HG03521 (cell line): ENCODE measurements at regions not wholly inside any gene's neighbourhood (a gene's known extent, or its start where the extent isn't known, plus 50 kb on each side); places are given as distances from the start of the nearest gene placed in this dataset.
"Not testable (repeated sequence)": the region's sequence is repeated elsewhere in the genome, so short reads cannot be mapped to it uniquely, and the experiment has no call there.

Experiments used
- ATAC-seq: cut with Tn5 transposase; IDR thresholded peaks from one replicate; pipeline ENCODE4 v1.9.1; 2021; ENCODE audit warnings: mild to moderate bottlenecking, moderate library complexity; ENCODE audit not compliant: unreplicated experiment

DNA sequence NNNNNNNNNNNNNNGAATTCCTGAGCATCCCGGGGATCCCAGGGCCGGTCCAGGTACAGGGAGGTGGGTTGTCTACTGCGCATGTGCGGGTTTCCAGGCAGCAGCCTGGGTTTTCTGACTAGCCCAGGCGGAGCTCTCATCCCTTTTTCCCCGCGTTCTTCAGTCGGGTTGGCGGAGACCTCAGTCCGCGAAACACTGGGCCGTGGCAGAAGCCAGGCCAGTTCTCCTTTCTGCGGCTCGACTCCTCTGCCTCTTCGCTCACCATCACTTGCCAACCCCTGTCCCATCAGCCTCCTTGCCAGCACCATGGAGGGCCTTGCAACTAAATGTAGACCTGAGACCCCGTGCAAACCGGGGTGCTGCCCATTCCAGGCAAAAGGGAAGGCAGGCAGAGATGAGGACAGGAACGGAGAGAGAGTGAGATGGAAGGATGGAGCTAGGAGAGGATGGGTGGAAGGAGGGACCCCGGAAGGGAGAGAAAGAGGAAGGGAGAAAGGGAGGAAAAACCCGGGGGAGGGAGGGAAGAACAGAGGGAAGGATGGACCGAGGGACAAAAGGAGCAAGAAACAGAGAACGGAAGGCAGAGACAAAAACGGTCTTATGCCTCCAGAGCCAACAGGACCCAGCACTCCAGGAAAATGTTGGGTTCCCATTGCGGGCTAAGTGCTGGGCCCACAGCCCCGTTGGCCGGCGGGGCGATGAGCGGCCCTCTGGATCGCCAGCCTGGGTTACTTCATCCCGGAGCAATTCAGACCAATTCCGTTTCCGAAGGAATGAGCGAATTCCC lies 445.4 kb upstream of the DEFB115 start:
- ATAC-seq: peak; percentile 65

DNA sequence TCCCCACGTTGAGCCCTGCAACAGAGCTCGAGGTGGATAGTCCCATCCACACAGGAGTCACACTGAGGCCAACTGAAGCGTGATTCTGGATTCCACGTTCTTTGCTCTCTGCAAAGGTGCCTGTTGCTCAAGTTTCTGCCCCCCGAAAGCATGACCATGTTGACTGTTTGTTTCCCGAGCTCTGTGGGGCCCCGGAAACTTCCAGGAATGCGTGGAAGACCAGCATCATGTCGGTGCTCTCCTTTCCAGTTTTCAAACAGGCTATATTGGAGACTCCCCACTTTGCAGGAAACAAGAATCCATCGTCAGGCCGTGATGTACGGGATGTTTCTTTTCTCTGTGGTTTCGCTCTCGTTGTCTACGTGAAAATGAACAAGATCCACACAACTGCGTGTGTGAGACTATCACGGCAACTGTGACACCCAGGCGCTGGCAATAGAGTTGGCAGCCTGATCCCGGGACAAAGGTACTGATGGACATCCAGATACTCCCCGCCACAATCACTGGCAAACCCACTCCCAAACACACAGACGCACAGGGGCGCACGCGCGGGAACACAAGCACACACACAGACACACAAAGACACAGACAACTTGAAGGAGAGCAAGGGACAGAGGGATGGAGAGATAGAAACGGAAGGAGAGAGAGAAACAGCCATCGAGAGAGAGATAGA lies 444.6 kb upstream of the DEFB115 start:
- ATAC-seq: no peak

DNA sequence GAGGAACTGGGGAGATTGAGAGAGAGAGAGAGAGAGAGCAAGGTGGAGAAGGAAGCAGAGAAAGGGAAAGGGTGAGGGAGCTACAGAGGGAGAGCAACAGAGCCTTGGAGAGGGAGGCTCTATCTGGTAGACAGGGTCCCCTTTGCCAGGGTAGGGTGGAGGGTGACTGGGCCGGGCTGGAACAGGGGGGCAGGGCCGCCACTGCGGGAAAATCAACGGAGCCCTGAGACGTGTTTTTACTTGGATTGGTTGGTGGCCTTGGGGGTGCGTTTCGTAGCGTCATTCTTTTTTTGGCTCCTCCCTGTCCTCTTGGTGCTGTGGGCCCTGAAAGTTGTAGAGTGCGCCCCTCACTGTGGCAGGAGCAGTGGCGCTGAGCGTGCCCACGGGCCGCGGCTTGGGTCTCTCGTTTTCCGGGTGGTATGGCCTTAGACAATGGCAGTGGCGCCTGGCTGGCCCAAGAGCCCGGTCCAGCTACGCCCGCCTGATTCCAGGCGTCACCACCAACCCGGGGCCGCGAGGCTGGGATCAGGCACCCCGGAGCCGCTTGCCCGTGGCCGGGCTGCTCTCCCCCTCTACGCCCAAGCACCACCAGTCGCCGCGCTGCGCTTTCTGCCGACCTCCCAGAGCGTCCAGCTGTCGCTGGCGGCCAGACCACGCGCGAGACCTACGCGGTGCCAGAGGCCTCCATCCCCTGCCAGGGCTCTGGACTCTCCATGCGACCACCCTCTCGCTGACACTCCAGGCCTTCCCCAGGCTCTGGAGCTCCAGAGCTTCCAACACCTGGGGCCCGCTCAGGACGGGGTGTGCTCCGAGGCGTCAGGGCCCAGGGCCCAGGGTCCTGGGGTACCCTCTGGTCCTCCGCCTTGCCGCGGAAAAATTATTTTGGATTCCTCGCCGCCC lies 443.8 kb upstream of the DEFB115 start:
- ATAC-seq: not testable (repeated sequence)

DNA sequence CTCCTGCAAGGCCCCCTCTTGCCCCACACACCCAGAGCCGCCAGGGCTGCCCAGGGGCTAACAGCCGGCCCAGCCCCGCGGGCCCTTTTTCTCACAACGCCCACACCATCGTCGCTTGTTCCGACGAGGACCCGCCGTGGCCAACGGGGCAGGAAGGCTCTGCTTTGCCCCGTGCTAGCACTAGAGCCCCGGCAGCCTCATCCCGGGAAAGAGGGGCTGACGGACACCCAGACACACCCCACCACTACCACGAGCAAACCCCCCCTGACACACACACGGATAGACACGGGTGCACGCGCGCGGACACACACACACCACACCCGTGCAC lies 443.2 kb upstream of the DEFB115 start:
- not testable (repeated sequence) for ATAC-seq

DNA sequence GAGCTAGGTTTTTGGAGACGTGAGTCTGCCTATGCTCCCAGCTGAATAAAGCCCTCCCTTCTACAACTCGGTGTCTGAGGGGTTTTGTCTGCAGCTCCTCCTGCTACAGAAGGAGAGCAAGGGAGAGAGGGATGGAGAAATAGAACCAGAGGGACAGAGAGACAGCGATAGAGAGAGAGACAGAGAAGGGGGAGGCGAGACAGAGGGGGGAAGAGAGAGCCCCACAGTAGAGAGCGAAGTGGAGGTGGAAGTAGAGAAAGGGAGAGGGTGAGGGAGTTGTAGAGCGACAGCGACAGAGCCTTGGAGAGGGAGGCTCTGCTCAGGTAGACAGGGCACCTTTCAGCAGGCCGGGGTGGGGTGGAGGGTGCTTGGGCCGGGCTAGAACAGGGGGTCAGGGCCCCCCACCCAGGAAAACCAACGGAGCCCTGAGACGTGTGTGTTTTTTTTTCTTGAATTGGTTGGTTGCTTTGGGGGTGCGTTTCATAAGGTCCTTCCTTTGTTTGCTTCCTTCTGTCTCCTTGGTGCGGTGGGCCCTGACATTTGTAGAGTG lies 442.4 kb upstream of the DEFB115 start:
- ATAC-seq: not testable (repeated sequence)

DNA sequence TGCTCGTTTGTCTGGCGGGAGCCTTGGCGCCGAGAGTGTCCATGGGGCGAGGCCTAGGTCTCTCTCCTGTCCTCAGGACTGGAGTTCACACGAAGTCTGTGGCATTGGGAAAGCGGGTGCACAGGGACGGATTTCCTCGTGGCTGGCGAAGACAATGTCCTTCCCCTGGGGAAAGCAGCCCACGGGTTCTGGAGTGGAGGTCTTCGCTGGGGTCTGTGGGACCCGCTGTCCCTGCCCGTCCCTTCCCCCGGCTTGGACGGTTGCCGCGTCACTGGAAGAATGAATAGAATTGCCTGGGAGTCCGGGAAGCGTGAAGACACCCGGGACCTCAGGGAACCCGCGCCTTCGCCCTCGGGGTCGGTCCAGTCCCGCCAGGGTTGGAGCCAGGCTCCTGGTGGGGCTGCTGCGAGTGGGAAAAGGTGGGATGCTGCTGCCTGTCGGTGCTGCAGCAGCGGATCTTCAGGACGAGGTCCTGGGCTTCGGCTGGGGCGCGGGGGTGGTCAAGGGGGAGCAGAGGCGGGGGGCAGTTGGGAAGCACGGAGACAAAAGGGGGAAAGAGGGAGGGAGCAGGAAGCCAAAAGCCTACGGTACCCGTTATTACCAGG lies 441.8 kb upstream of the DEFB115 start:
- ATAC-seq: no peak

DNA sequence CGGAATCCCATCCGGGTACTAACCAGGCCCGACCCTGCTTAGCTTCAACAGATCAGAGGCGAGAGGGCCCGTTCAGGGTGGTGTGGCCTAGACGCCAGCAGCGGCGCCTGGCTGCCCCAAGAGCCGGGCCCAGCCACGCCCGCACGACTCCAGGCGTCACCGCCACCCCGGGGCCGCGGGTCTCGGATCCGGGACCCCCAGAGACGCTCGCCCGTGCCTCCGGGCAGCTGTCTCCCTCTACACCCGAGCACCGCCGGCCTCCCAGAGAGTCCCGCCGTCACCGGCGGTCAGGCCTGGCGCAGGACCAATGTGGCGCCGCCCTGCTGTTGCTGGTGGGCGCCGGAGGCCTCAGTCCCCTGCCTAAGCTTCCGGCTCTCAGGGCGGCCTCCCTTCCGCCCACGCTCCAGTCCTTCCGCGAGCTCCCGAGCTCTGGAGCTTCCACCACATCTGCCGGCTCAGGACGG lies 441.2 kb upstream of the DEFB115 start:
- no peak for ATAC-seq

DNA sequence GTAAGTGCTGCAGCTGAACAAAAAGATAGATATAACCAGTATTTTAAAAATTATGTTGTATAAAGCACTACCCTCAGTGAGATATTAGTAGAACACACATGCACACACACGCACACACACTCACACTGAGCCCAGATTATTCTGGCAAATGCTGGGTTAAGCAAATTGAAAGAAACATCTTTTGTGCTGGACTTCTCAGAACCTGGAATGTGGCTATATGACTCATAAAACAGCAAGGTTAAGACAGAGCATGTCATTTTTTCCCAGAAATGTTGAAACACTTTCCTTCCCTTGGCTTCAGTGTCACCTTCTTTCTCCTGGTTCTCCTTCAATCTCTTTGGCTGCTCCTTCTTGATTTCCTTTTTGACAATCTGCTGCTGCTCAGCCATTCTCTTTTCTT lies 435.8 kb upstream of the DEFB115 start:
- not testable (repeated sequence) for ATAC-seq

DNA sequence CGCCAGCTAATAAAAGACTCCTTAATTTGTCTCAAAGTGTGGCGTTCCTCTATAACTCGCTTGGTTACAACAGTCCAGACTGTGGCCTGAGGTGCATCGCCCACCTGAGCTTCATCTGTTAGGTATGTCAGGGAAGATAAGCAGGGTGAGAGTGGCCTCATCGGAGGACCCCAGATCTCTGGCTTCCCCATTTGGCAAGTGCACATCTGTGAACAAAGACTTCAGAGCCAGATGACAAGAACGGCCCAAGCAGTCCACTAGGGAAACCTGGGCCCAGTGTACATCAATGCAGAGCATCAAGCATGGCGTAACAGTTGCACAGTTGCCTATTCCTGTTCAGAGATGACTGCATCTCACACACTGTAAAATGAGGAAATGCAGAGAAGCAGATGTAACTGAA lies 432.8 kb upstream of the DEFB115 start:
- ATAC-seq: not testable (repeated sequence)

DNA sequence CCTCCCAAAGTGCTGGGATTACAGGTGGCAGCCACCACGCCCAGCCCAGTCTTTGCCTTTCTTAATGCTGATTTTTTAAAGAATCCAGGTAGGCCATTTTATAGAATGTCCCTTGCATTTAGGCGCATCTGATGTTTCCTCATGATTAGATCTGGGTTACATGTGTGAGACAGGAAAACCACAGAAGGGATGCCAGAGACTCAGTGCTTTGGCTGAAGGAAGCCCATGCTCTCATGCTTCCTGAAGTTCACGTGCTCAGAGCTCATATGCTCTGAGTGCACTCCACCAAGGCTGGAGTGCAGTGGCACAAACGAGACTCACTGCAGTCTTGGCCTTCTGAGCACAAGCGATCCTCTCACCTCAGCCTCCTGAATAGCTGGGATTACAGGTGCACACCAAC lies 411.5 kb upstream of the DEFB115 start:
- ATAC-seq: not testable (repeated sequence)

DNA sequence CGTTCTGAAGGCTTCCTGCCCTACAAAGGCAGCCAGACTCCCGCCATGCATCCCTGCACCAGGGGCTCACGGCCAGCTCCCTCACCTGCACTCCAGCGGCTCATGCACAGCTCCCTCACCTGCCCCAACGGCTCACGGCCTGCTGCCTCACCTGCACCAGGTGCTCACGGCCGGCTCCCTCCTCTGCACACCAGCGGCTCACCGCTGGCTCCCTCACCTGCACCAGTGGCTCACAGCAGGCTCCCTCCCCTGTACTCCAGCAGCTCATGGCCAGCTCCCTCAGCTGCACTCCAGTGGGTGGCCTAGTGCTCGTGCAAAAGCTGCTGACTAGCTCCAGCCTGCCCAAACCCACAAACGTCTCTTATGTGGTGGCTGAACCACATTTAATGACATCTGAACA lies 389.2 kb upstream of the DEFB115 start:
- not testable (repeated sequence) for ATAC-seq

DNA sequence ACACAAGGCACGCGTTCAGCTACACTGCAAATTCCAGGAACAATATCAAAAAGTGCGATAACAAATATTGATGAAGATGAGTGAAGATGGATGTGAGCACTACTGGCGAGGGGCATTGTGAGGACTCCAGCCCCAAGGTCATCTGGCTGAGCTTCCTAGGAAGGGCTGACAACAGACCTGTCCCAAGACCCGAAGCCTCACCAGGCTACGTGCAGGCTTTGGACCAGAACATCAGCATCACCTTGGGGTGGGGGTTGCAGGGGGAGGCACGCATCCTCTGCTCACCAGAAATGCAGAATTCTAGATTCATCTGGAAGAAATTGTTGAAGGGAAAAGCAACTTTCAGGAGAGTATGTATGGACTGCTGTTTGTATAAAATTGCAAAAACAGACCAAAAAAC lies 386.3 kb upstream of the DEFB115 start:
- not testable (repeated sequence) for ATAC-seq

DNA sequence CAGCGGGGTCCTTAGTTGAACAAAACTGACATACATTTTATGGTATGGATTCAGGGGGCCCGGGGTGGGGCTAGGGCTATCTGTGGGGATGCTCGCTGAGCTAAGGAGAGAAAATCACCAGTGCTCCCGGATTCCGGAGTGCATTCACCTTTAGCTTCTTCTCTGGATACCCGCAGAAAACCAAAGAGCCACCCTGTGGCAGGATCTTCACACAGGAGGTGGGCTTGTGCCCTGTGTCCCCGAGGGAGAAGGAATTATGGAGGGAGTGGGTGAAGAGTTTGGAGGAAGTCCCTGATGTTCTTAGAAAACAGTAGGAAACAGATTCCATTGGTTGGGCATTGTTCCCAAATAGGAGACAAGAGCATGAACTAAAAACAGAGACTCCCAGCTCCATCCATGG lies 385.2 kb upstream of the DEFB115 start:
- ATAC-seq: not testable (repeated sequence)

DNA sequence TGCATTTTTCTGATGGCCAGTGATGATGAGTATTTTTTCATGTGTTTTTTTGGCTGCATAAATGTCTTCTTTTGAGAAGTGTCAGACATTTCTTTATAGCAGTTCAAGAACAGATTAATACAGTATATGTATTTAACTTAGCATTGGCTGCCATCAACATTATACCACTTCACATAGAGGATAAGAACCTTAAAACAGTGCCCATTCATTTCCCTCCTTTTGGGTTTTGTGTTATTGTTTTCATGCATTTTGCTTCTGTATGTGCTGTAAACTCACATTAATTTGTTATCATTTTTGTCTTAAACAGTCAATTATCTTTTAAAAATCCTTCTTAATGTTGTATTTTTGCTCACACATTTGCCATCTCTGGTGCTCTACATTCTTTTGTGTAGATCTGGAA lies 381.6 kb upstream of the DEFB115 start:
- ATAC-seq: not testable (repeated sequence)

DNA sequence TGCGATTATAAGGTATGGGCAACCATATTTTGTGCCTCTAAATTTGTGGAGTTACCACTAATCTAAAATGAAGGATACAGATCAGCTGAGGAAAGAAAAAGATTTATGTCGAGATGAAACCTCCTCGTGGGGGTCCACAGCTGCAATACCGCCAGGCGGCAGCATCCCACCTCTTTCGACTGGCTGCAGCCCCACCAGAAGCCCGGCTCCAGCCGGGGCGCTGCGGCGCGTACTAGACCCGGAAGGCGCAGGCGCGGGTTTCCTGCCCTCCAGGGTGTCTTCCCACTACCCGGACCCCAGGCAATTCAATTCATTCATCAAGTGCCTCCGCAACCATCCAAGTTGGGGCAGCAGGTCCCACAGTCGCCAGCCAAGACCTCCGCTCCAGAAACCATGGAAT lies 366.1 kb upstream of the DEFB115 start:
- not testable (repeated sequence) for ATAC-seq

DNA sequence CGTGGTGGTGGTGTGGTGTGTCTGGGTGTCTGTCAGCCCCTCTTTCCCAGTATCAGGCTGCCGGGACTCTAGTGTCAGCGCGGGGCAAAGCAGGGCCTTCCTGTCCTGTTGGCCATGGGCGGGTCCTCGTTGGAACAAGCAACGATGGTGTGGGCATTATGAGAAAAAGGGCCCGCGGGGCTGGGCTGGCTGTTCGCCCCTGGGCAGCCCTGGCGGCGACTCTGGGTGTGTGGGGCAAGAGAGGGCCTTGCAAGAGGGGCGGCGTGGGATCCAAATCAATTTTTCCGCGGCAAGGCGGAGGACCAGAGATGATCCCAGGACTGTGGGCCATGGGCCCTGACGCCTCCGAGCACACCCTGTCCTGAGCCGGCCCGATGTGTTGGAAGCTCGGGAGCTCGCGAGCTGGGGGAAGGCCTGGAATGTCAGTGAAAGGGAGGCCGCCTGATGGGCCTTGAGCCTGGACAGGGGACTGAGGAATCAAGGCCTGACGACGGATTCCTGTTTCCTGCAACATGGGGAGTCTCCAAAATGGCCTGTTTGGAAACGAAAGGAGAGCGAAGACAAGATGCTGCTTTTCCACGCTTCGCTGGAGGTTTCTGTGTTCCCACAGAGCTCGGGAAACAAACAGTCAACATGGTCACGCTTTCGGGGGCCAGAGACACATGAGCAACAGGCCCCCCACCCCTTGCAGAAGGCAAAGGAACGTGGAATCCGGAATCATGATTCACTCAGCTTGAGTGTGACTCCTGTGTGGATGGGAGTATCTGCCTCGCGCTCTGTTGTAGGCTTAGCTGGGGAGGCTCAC lies 364.7 kb upstream of the DEFB115 start:
- ATAC-seq: no peak

DNA sequence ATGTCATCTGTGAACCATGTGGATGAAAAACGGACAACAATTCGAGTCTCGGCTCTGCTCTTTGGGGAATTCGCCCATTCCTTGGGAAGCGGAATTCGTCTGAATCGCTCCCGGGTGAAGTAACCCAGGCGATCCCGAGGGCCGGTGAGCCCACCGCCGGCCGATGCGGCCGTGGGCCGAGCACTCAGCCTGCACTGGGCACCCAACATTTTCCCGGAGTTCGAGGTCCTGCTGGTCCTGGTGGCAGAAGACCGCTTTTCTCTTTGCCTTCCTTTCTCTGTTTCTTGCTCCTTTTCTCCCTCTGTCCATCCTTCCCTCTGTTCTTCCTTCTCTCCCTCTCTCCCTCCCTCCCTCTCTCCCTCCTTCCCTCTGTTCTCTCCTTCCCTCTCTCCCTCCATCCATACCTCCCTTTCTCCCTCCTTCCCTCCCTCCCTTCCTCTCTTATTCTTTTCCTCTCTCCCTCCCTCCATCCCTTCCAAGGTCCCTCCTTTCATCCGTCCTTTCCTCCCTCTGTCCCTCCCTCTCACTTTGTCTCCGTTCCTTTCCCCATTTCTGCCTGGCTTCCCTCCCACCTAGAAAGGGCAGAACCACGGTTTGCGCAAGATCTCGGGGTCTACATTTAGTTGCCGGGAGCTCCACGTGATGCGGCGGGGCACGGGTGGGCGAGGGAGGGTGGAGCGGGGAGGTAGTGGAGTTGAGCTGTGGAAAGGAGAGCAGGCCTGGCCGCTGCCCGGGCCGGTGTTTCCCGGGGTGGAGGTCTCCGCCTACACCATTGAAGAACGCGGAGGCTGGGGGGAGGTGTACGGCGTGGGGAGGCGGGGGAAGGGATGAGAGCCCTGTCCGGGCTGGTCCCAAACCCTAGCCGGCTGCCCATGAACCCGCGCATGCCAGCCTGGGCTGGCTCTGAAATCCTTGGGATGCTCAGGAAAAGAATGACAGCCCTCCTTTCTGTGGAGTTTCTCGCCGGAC lies 363.8 kb upstream of the DEFB115 start:
- not testable (repeated sequence) for ATAC-seq

DNA sequence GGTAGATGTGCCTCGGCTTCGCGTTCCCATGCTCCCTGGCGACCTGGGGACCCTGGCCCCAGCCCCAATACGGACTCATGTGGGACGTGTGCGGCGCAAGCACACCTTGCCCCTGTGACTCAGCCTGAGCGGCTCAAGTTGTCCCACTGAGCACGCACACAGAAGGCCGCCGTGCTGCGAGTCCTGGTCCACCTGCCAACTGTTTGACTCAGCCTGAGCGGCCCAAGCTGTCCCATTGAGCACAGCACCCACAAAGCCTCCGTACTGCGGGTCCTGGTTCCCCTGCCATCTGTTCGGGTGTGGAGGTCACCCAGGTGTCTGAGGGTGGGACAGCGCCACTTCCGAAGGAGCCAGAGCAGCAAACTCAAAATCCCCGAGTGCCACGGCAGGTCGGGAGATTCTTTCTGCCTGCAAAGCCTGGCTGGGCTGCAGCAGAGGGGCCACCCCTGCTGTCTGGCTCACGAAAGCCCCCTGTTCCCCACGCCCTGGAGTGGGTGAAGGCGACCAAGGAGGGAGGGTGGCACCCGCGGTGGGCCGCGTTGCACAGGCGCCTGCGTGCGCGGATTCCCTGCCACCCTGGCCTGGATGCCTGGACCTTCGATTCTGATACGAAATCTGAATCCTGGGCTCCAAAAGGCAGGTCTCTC lies 362.6 kb upstream of the DEFB115 start:
- not testable (repeated sequence) for ATAC-seq
